ENCODE measurements at regions not wholly inside any gene's neighbourhood (a gene's known extent, or its start where the extent isn't known, plus 50 kb on each side); places are given as distances from the start of the nearest gene placed in this dataset.

GRCh38 chr20:22928679-22929078 is 106.4 kb upstream of the SSTR4 start:
- TF ChIP-seq CTCF (IDR thresholded peaks at IDR 0.05; ENCODE audit: control extremely low read depth, extremely low read depth, low read depth, missing control alignments), result no peak
- DNase-seq (ENCODE audit: extremely low spot score), result no peak
- POLR2A ChIA-PET, result no interaction called here
- CTCF ChIA-PET, result no interaction called here

- ChIA-PET CTCF (interaction anchor here (1.1 kb wide), 1 partner anchor 9 kb away, joined by 3 read pairs; no protein-coding TSS in a partner anchor), POLR2A (no interaction called here)
- no peak for DNase-seq (ENCODE audit: extremely low spot score)
- no peak for TF ChIP-seq CTCF (IDR thresholded peaks at IDR 0.05; ENCODE audit: control extremely low read depth, extremely low read depth, low read depth, missing control alignments)
Observed at GRCh38 chr20:22929661-22930060, 105.5 kb upstream of the SSTR4 start.

GRCh38 chr20:22931653-22932608 is 103.2 kb upstream of the SSTR4 start:
- POLR2A ChIA-PET, result no interaction called here

GRCh38 chr20:22939181-22939580 is 95.9 kb upstream of the SSTR4 start:
- no peak for DNase-seq (ENCODE audit: extremely low spot score)
- CTCF ChIA-PET, result no interaction called here
- no peak for TF ChIP-seq CTCF (IDR thresholded peaks at IDR 0.05; ENCODE audit: control extremely low read depth, extremely low read depth, low read depth, missing control alignments)
- POLR2A ChIA-PET, result no interaction called here

More at GRCh38 chr20:22931653-22932608, 103.2 kb upstream of the SSTR4 start:
- TF ChIP-seq CTCF (IDR thresholded peaks at IDR 0.05; ENCODE audit: control extremely low read depth, extremely low read depth, low read depth, missing control alignments), result no peak
- no peak for DNase-seq (ENCODE audit: extremely low spot score)
- CTCF ChIA-PET, result no interaction called here

- ChIA-PET CTCF (no interaction called here), POLR2A (no interaction called here)
- DNase-seq (ENCODE audit: extremely low spot score), result no peak
- no peak for TF ChIP-seq CTCF (IDR thresholded peaks at IDR 0.05; ENCODE audit: control extremely low read depth, extremely low read depth, low read depth, missing control alignments)
Observed at GRCh38 chr20:22940350-22940749, 94.8 kb upstream of the SSTR4 start.

- no peak for DNase-seq (ENCODE audit: extremely low spot score)
- CTCF ChIA-PET, result no interaction called here
- TF ChIP-seq CTCF (IDR thresholded peaks at IDR 0.05; ENCODE audit: control extremely low read depth, extremely low read depth, low read depth, missing control alignments), result no peak
- POLR2A ChIA-PET, result no interaction called here
Observed at GRCh38 chr20:22941550-22941949, 93.6 kb upstream of the SSTR4 start.

Measured in GM10248 (cell line).